Endothelial cell (in vitro differentiated cells): ENCODE measurements at regions not wholly inside any gene's neighbourhood (a gene's known extent, or its start where the extent isn't known, plus 50 kb on each side); places are given as distances from the start of the nearest gene placed in this dataset.

Experiments used
- DNase-seq: peaks from one replicate; pipeline ENCODE4 v3.0.0; 2021; ENCODE audit warnings: low spot score
- H3K27ac Mint-ChIP-seq: one replicate; pipeline ENCODE4 v1.8.0; 2021; ENCODE audit warnings: mixed read lengths, inconsistent platforms; ENCODE audit not compliant: unreplicated experiment
- H3K27me3 Mint-ChIP-seq: one replicate; pipeline ENCODE4 v1.8.0; 2021; ENCODE audit warnings: mild to moderate bottlenecking, moderate library complexity, mixed read lengths, inconsistent platforms; ENCODE audit not compliant: unreplicated experiment
- H3K36me3 Mint-ChIP-seq: one replicate; pipeline ENCODE4 v1.8.0; 2021; ENCODE audit warnings: mild to moderate bottlenecking, low read depth, mixed read lengths, inconsistent platforms; ENCODE audit not compliant: unreplicated experiment
- H3K4me1 Mint-ChIP-seq: one replicate; pipeline ENCODE4 v1.8.0; 2021; ENCODE audit warnings: mild to moderate bottlenecking, mixed read lengths, inconsistent platforms; ENCODE audit not compliant: unreplicated experiment
- H3K4me3 Mint-ChIP-seq: one replicate; pipeline ENCODE4 v1.8.0; 2021; ENCODE audit warnings: mild to moderate bottlenecking, mixed read lengths, inconsistent platforms; ENCODE audit not compliant: unreplicated experiment
- H3K9me3 Mint-ChIP-seq: one replicate; pipeline ENCODE4 v1.8.0; 2021; ENCODE audit warnings: mixed read lengths, inconsistent platforms; ENCODE audit not compliant: unreplicated experiment
- CTCF ChIP-seq: fragments of 200-600 bp; sonication (generic); IDR thresholded peaks from one replicate; pipeline ENCODE4 v1.5.0; 2021; ENCODE audit warnings: antibody characterized with exemption; ENCODE audit not compliant: unreplicated experiment

GRCh38 chr2:145060876-145061275, 541.0 kb upstream of the ZEB2 start:
- Mint-ChIP-seq H3K27me3 (no peaks in the 10 kb centered on the region), H3K4me1 (peaks cover 2% of the 10 kb centered on the region), H3K36me3 (no peaks in the 10 kb centered on the region), H3K4me3 (no peak overlapping the region), H3K9me3 (no peaks in the 10 kb centered on the region), H3K27ac (no peak overlapping the region)
- no peak for DNase-seq
- TF ChIP-seq CTCF: no peak

- DNase-seq: no peak
- no peaks in the 10 kb centered on the region for H3K27me3 Mint-ChIP-seq
- H3K4me3 Mint-ChIP-seq: no peak overlapping the region
- TF ChIP-seq CTCF: no peak
- no peak overlapping the region for H3K27ac Mint-ChIP-seq
- H3K36me3 Mint-ChIP-seq: no peaks in the 10 kb centered on the region
- H3K4me1 Mint-ChIP-seq: peaks cover 2% of the 10 kb centered on the region
- H3K9me3 Mint-ChIP-seq: no peaks in the 10 kb centered on the region
Measured at GRCh38 chr2:145059914-145060313, 540.0 kb upstream of the ZEB2 start.

GRCh38 chr2:145059343-145059742, 539.4 kb upstream of the ZEB2 start:
- no peak for TF ChIP-seq CTCF
- H3K9me3 Mint-ChIP-seq: no peaks in the 10 kb centered on the region
- no peak for DNase-seq
- H3K27me3 Mint-ChIP-seq: no peaks in the 10 kb centered on the region
- H3K36me3 Mint-ChIP-seq: no peaks in the 10 kb centered on the region
- no peak overlapping the region for H3K4me3 Mint-ChIP-seq
- peaks cover 2% of the 10 kb centered on the region for H3K4me1 Mint-ChIP-seq
- no peak overlapping the region for H3K27ac Mint-ChIP-seq

- no peaks in the 10 kb centered on the region for H3K27me3 Mint-ChIP-seq
- no peak overlapping the region for H3K27ac Mint-ChIP-seq
Measured at GRCh38 chr2:145058457-145058856, 538.5 kb upstream of the ZEB2 start.

GRCh38 chr2:145055651-145056050, 535.7 kb upstream of the ZEB2 start:
- Mint-ChIP-seq H3K36me3 (no peaks in the 10 kb centered on the region), H3K9me3 (no peaks in the 10 kb centered on the region), H3K4me1 (peaks cover 2% of the 10 kb centered on the region), H3K27me3 (no peaks in the 10 kb centered on the region), H3K27ac (no peak overlapping the region), H3K4me3 (no peak overlapping the region)
- DNase-seq: no peak
- no peak for TF ChIP-seq CTCF

More at GRCh38 chr2:145058457-145058856, 538.5 kb upstream of the ZEB2 start:
- DNase-seq: no peak
- H3K4me3 Mint-ChIP-seq: no peak overlapping the region
- H3K36me3 Mint-ChIP-seq: no peaks in the 10 kb centered on the region
- TF ChIP-seq CTCF: no peak
- H3K9me3 Mint-ChIP-seq: no peaks in the 10 kb centered on the region
- H3K4me1 Mint-ChIP-seq: peaks cover 2% of the 10 kb centered on the region
